ENCODE measurements at regions not wholly inside any gene's neighbourhood (a gene's known extent, or its start where the extent isn't known, plus 50 kb on each side); places are given as distances from the start of the nearest gene placed in this dataset.

GRCh38 chr4:155008389-155008788, 200.0 kb upstream of the NPY2R start:
- H3K9ac ChIP-seq (ENCODE audit: low read length) = no peak overlapping the region
- no peak overlapping the region for H3K4me3 ChIP-seq (ENCODE audit: low read length)
- H3K36me3 ChIP-seq (ENCODE audit: insufficient read depth, low read length) = no peaks in the 10 kb centered on the region
- H3K9me3 ChIP-seq (ENCODE audit: low read length) = no peaks in the 10 kb centered on the region
- no peaks in the 10 kb centered on the region for H3K27me3 ChIP-seq (ENCODE audit: insufficient read depth, low read depth, low read length)
- no peaks in the 10 kb centered on the region for H3F3A ChIP-seq (ENCODE audit: insufficient read depth, low read length, poor library complexity, severe bottlenecking)
- TF ChIP-seq TAF1 (IDR thresholded peaks at IDR 0.05; ENCODE audit: low read depth) = no peak
- TF ChIP-seq SMC3 (conservative IDR thresholded peaks at IDR 0.05; ENCODE audit: poor library complexity) = no peak
- TF ChIP-seq REST (IDR thresholded peaks at IDR 0.05; ENCODE audit: borderline replicate concordance) = no peak
- no peak for TF ChIP-seq EP300 (conservative IDR thresholded peaks at IDR 0.05; ENCODE audit: poor library complexity, severe bottlenecking)
- TF ChIP-seq CTCF (IDR thresholded peaks at IDR 0.05; ENCODE audit: poor library complexity, severe bottlenecking) = no peak
- H3K9me2 ChIP-seq (ENCODE audit: insufficient read depth, low read length) = no peaks in the 10 kb centered on the region
- no peak overlapping the region for H3K4me2 ChIP-seq (ENCODE audit: low read length)
- no peaks in the 10 kb centered on the region for H4K20me1 ChIP-seq (ENCODE audit: insufficient read depth)
- no peak overlapping the region for H2AFZ ChIP-seq (ENCODE audit: low read depth, low read length)
- H3K27ac ChIP-seq (ENCODE audit: low read length) = no peak overlapping the region
- H3K79me2 ChIP-seq (replicated peaks; ENCODE audit: insufficient read depth, low read length) = no peaks in the 10 kb centered on the region

- Histone ChIP-seq H3K4me2 (ENCODE audit: low read length) (no peak overlapping the region), H3K9me3 (ENCODE audit: low read length) (no peaks in the 10 kb centered on the region), H3K9ac (ENCODE audit: low read length) (no peak overlapping the region), H3K4me3 (ENCODE audit: low read length) (no peak overlapping the region), H3K27me3 (ENCODE audit: insufficient read depth, low read depth, low read length) (no peaks in the 10 kb centered on the region), H4K20me1 (ENCODE audit: insufficient read depth) (no peaks in the 10 kb centered on the region), H3K9me2 (ENCODE audit: insufficient read depth, low read length) (no peaks in the 10 kb centered on the region), H3K27ac (ENCODE audit: low read length) (no peak overlapping the region), H2AFZ (ENCODE audit: low read depth, low read length) (no peak overlapping the region), H3F3A (ENCODE audit: insufficient read depth, low read length, poor library complexity, severe bottlenecking) (no peaks in the 10 kb centered on the region), H3K36me3 (ENCODE audit: insufficient read depth, low read length) (no peaks in the 10 kb centered on the region), H3K79me2 (replicated peaks; ENCODE audit: insufficient read depth, low read length) (no peaks in the 10 kb centered on the region)
- TF ChIP-seq EZH2 (IDR thresholded peaks at IDR 0.05; ENCODE audit: borderline replicate concordance, insufficient read depth, low read length, poor library complexity, severe bottlenecking) = no peak
- TF ChIP-seq POLR2AphosphoS5 (IDR thresholded peaks at IDR 0.05) = no peak
- no peak for TF ChIP-seq EP300 (conservative IDR thresholded peaks at IDR 0.05; ENCODE audit: poor library complexity, severe bottlenecking)
- TF ChIP-seq SMC3 (conservative IDR thresholded peaks at IDR 0.05; ENCODE audit: poor library complexity) = no peak
- no peak for TF ChIP-seq RAD21 (conservative IDR thresholded peaks at IDR 0.05)
- TF ChIP-seq CTCF (IDR thresholded peaks at IDR 0.05; ENCODE audit: poor library complexity, severe bottlenecking) = no peak
- TF ChIP-seq MXI1 (conservative IDR thresholded peaks at IDR 0.05; ENCODE audit: poor library complexity, severe bottlenecking) = no peak
- no peak for TF ChIP-seq REST (IDR thresholded peaks at IDR 0.05; ENCODE audit: borderline replicate concordance)
- TF ChIP-seq TAF1 (IDR thresholded peaks at IDR 0.05; ENCODE audit: low read depth) = no peak
Observed at GRCh38 chr4:155009288-155009687, 199.1 kb upstream of the NPY2R start.
